ENCODE measurements at regions not wholly inside any gene's neighbourhood (a gene's known extent, or its start where the extent isn't known, plus 50 kb on each side); places are given as distances from the start of the nearest gene placed in this dataset.

- no peaks in the 10 kb centered on the region for H3K4me1 ChIP-seq (ENCODE audit: control insufficient read depth, insufficient read depth, low read length)
- no CpG with 5 or more reads among the region's 7 CpGs for WGBS (ENCODE audit: insufficient coverage)
- no peak overlapping the region for H3K4me3 ChIP-seq (ENCODE audit: low read length)
- no peak for DNase-seq
- H3K9me3 ChIP-seq (replicated peaks; ENCODE audit: control insufficient read depth, low read depth, low read length): no peaks in the 10 kb centered on the region
- no peaks in the 10 kb centered on the region for H3K36me3 ChIP-seq (ENCODE audit: control insufficient read depth, insufficient read depth, low read length)
- H3K27me3 ChIP-seq (ENCODE audit: control insufficient read depth, insufficient read depth, low read length): no peaks in the 10 kb centered on the region
- no peak overlapping the region for H3K27ac ChIP-seq (ENCODE audit: low read length)
Measured at GRCh38 chr2:7450833-7451190, 533.6 kb downstream of the RNF144A start.

DNA sequence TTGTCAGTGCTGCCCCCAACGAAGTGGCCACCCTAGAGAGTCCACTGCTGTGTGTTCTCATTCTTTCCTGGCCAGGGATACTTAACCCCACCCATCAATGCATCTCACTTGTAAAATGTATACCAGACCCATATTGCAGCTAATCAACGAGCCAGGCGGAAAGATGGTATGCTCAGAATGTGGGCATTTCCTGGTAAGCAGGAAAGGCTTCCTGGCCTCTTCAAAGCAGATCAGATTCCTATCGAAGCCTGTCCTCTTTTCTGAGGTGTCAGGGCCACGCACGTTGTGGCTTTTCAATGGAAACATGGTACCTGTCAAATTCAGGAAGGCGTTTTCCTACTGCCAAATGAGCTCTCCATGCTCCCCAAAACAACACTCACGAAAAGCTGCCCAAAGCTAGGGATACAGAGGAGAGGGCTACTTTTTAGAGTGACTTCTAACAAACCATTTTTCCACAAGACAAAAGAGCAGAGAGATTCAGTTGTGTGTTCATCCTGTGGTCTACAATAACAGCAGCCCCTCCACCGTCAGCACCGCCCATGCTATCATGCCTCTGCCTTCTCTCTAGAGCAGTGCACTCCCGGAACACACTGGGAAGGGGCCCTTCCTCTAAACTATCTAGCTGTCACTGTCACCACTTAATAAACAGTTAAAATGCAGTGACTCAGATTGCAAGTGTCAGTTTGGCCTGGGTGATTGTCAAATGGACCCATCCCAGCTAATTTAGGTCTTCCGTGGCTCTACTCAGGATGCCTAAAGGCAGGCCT is 535.1 kb downstream of the RNF144A start:
- H3K27me3 ChIP-seq (ENCODE audit: control insufficient read depth, insufficient read depth, low read length): no peaks in the 10 kb centered on the region
- no peak overlapping the region for H3K27ac ChIP-seq (ENCODE audit: low read length)
- no peaks in the 10 kb centered on the region for H3K36me3 ChIP-seq (ENCODE audit: control insufficient read depth, insufficient read depth, low read length)
- H3K4me3 ChIP-seq (ENCODE audit: low read length): no peak overlapping the region
- H3K9me3 ChIP-seq (replicated peaks; ENCODE audit: control insufficient read depth, low read depth, low read length): no peaks in the 10 kb centered on the region
- no peaks in the 10 kb centered on the region for H3K4me1 ChIP-seq (ENCODE audit: control insufficient read depth, insufficient read depth, low read length)
- 72% methylated on average over 11 of the region's 12 CpGs for whole genome bisulfite sequencing (ENCODE audit: insufficient coverage)
- DNase-seq: no peak

DNA sequence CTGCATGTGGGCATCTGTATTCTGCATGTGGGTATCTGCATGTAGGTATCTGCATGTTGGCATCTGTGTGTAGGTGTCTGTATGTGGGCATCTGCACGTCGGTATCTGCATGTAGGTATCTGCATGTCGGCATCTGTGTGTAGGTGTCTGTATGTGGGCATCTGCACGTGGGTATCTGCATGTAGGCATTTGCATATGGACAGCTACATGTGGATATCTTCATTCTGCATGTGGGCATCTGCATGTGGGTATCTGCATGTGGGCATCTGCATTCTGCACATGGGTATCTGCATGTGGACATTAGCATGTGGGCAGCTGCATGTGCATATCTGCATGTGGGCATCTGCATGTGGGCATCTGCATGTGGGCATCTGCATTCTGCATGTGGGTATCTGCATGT is 537.4 kb downstream of the RNF144A start:
- no peaks in the 10 kb centered on the region for H3K9me3 ChIP-seq (replicated peaks; ENCODE audit: control insufficient read depth, low read depth, low read length)
- no peak overlapping the region for H3K4me3 ChIP-seq (ENCODE audit: low read length)
- 97% methylated on average over 4 of the region's 4 CpGs for WGBS (ENCODE audit: insufficient coverage)
- H3K4me1 ChIP-seq (ENCODE audit: control insufficient read depth, insufficient read depth, low read length): no peaks in the 10 kb centered on the region
- H3K27me3 ChIP-seq (ENCODE audit: control insufficient read depth, insufficient read depth, low read length): no peaks in the 10 kb centered on the region
- H3K36me3 ChIP-seq (ENCODE audit: control insufficient read depth, insufficient read depth, low read length): no peaks in the 10 kb centered on the region
- DNase-seq: no peak
- no peak overlapping the region for H3K27ac ChIP-seq (ENCODE audit: low read length)

GRCh38 chr2:7456762-7457161 is 539.5 kb downstream of the RNF144A start:
- DNase-seq: no peak
- no peaks in the 10 kb centered on the region for H3K4me1 ChIP-seq (ENCODE audit: control insufficient read depth, insufficient read depth, low read length)
- H3K36me3 ChIP-seq (ENCODE audit: control insufficient read depth, insufficient read depth, low read length): no peaks in the 10 kb centered on the region
- WGBS (ENCODE audit: insufficient coverage): 48% methylated on average over 13 of the region's 13 CpGs
- H3K27ac ChIP-seq (ENCODE audit: low read length): no peak overlapping the region
- no peaks in the 10 kb centered on the region for H3K9me3 ChIP-seq (replicated peaks; ENCODE audit: control insufficient read depth, low read depth, low read length)
- no peaks in the 10 kb centered on the region for H3K27me3 ChIP-seq (ENCODE audit: control insufficient read depth, insufficient read depth, low read length)
- H3K4me3 ChIP-seq (ENCODE audit: low read length): no peak overlapping the region

- no CpG with 5 or more reads among the region's 2 CpGs for WGBS (ENCODE audit: insufficient coverage)
- H3K27me3 ChIP-seq (ENCODE audit: control insufficient read depth, insufficient read depth, low read length): no peaks in the 10 kb centered on the region
- DNase-seq: no peak
- H3K9me3 ChIP-seq (replicated peaks; ENCODE audit: control insufficient read depth, low read depth, low read length): no peaks in the 10 kb centered on the region
- no peaks in the 10 kb centered on the region for H3K4me1 ChIP-seq (ENCODE audit: control insufficient read depth, insufficient read depth, low read length)
- no peaks in the 10 kb centered on the region for H3K36me3 ChIP-seq (ENCODE audit: control insufficient read depth, insufficient read depth, low read length)
- H3K4me3 ChIP-seq (ENCODE audit: low read length): no peak overlapping the region
- H3K27ac ChIP-seq (ENCODE audit: low read length): no peak overlapping the region
Measured at GRCh38 chr2:7458066-7458465, 540.9 kb downstream of the RNF144A start.

GRCh38 chr2:7467782-7468447 is 550.7 kb downstream of the RNF144A start:
- DNase-seq: no peak
- no peaks in the 10 kb centered on the region for H3K36me3 ChIP-seq (ENCODE audit: control insufficient read depth, insufficient read depth, low read length)
- 100% methylated on average over 1 of the region's 4 CpGs for WGBS (ENCODE audit: insufficient coverage)
- H3K27me3 ChIP-seq (ENCODE audit: control insufficient read depth, insufficient read depth, low read length): no peaks in the 10 kb centered on the region
- H3K4me3 ChIP-seq (ENCODE audit: low read length): no peak overlapping the region
- H3K4me1 ChIP-seq (ENCODE audit: control insufficient read depth, insufficient read depth, low read length): no peaks in the 10 kb centered on the region
- no peak overlapping the region for H3K27ac ChIP-seq (ENCODE audit: low read length)
- no peaks in the 10 kb centered on the region for H3K9me3 ChIP-seq (replicated peaks; ENCODE audit: control insufficient read depth, low read depth, low read length)

DNA sequence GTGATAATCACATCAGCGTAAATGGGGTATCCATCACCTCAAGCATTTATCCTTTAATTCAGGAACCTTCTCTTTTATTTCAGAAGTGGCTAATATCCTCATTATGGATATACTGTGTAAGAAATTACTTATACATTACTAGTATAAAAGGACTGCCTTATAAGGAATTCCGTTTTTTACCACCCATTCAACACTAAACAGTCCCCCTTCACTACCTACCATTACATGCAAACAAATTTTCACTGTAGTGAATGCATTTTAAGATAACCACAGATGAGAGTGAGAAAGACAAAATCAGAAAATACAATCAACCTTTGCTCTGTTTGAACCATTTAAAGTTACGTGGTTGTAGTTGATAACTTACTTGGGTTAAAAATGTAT is 551.2 kb downstream of the RNF144A start:
- Histone ChIP-seq H3K4me1 (ENCODE audit: control insufficient read depth, insufficient read depth, low read length) (no peaks in the 10 kb centered on the region), H3K4me3 (ENCODE audit: low read length) (no peak overlapping the region), H3K27me3 (ENCODE audit: control insufficient read depth, insufficient read depth, low read length) (no peaks in the 10 kb centered on the region), H3K36me3 (ENCODE audit: control insufficient read depth, insufficient read depth, low read length) (no peaks in the 10 kb centered on the region), H3K27ac (ENCODE audit: low read length) (no peak overlapping the region), H3K9me3 (replicated peaks; ENCODE audit: control insufficient read depth, low read depth, low read length) (no peaks in the 10 kb centered on the region)
- no CpG with 5 or more reads among the region's 3 CpGs for WGBS (ENCODE audit: insufficient coverage)
- DNase-seq: no peak

DNA sequence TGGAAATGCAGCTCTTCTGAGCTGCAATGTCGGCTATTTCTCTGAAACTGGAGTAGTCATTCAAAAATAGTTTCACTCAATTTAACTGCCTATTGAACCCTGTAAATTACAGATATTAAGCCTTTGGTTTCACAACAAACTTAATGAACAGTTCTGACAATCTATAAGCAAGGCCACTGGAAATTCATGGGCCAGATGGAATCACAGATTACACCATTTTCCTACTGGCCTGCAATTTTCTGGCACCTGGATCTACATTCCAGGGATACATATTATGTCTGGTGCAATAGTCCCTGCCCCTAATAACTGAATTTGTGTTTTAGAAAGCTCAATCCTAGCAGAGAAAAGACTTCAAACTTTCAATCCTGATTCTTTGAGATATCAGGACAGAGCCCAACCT is 551.7 kb downstream of the RNF144A start:
- no peak overlapping the region for H3K27ac ChIP-seq (ENCODE audit: low read length)
- H3K9me3 ChIP-seq (replicated peaks; ENCODE audit: control insufficient read depth, low read depth, low read length): no peaks in the 10 kb centered on the region
- peak; percentile 10 for DNase-seq
- H3K4me3 ChIP-seq (ENCODE audit: low read length): no peak overlapping the region
- H3K27me3 ChIP-seq (ENCODE audit: control insufficient read depth, insufficient read depth, low read length): no peaks in the 10 kb centered on the region
- H3K36me3 ChIP-seq (ENCODE audit: control insufficient read depth, insufficient read depth, low read length): no peaks in the 10 kb centered on the region
- WGBS (ENCODE audit: insufficient coverage): 71% methylated on average over 1 of the region's 1 CpG
- H3K4me1 ChIP-seq (ENCODE audit: control insufficient read depth, insufficient read depth, low read length): no peaks in the 10 kb centered on the region

GRCh38 chr2:7471185-7471584 is 554.0 kb downstream of the RNF144A start:
- H3K27ac ChIP-seq (ENCODE audit: low read length): no peak overlapping the region
- no peaks in the 10 kb centered on the region for H3K9me3 ChIP-seq (replicated peaks; ENCODE audit: control insufficient read depth, low read depth, low read length)
- WGBS (ENCODE audit: insufficient coverage): no CpG with 5 or more reads among the region's 2 CpGs
- DNase-seq: no peak
- H3K27me3 ChIP-seq (ENCODE audit: control insufficient read depth, insufficient read depth, low read length): no peaks in the 10 kb centered on the region
- H3K4me3 ChIP-seq (ENCODE audit: low read length): no peak overlapping the region
- no peaks in the 10 kb centered on the region for H3K36me3 ChIP-seq (ENCODE audit: control insufficient read depth, insufficient read depth, low read length)
- H3K4me1 ChIP-seq (ENCODE audit: control insufficient read depth, insufficient read depth, low read length): no peaks in the 10 kb centered on the region

DNA sequence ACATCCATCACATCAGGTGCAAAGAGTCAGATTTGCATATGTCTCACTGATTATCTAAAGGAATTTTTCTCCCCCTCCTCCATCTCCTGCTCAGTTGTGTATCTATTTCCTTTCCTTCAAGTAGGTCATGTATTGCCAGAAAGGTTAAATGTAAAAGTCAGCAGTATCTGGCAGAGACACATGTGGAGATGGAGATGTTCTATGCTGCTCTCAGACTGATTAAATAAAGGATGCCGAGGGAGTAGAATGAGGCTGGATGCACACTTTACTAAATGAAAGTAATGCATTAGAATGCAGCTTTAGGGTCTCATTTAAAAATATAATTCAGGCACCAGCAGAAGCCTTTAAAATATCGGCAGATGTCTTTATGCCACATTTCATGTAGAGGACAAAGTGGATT is 555.3 kb downstream of the RNF144A start:
- WGBS (ENCODE audit: insufficient coverage): no CpG with 5 or more reads among the region's 2 CpGs
- no peaks in the 10 kb centered on the region for H3K27me3 ChIP-seq (ENCODE audit: control insufficient read depth, insufficient read depth, low read length)

More for the DNA sequence above, 555.3 kb downstream of the RNF144A start:
- Histone ChIP-seq H3K9me3 (replicated peaks; ENCODE audit: control insufficient read depth, low read depth, low read length) (no peaks in the 10 kb centered on the region), H3K4me3 (ENCODE audit: low read length) (no peak overlapping the region), H3K36me3 (ENCODE audit: control insufficient read depth, insufficient read depth, low read length) (no peaks in the 10 kb centered on the region), H3K4me1 (ENCODE audit: control insufficient read depth, insufficient read depth, low read length) (no peaks in the 10 kb centered on the region), H3K27ac (ENCODE audit: low read length) (no peak overlapping the region)
- no peak for DNase-seq

Measured in muscle of leg (tissue), 3 donors.